IMR-90 (cell line): ENCODE measurements at regions not wholly inside any gene's neighbourhood (a gene's known extent, or its start where the extent isn't known, plus 50 kb on each side); places are given as distances from the start of the nearest gene placed in this dataset.

Experiments
- ATAC-seq: fragments of 200-7000 bp; cut with Tn5 transposase; 2 replicates; pipeline ENCODE4 v1.9.1; 2020; ENCODE audit warnings: low read depth, mild to moderate bottlenecking, moderate library complexity
- BruUV-seq: library from RNA; stranded (reverse); fragments of 400-500 nt; replicated peaks from 2 replicates; lab custom pipeline; 2021; lab: Mats Ljungman, UMichigan
- CTCF ChIA-PET: fragments of 300-600 bp; formaldehyde crosslinking; extraction: SDS; loops from one replicate; lab custom pipeline; 2021; ENCODE audit warnings: antibody characterized with exemption; lab: Yijun Ruan, JAX
- POLR2A ChIA-PET: fragments of 300-600 bp; sonication (Branson Sonifier 250); formaldehyde crosslinking; loops from one replicate; lab custom pipeline; 2022; ENCODE audit warnings: antibody characterized with exemption; ENCODE audit not compliant: unreplicated experiment; lab: Charles Lee
- DNase-seq: peaks from one replicate; pipeline ENCODE4 v3.0.0; 2013
- H2AFZ ChIP-seq: replicated peaks from 2 replicates; pipeline ENCODE3; 2013; ENCODE audit warnings: low read length, mild to moderate bottlenecking; ENCODE audit not compliant: poor library complexity
- H2AK5ac ChIP-seq: 2 replicates; pipeline ENCODE4 v1.6.1; 2013; ENCODE audit warnings: low read depth, low read length, inconsistent platforms
- H2AK9ac ChIP-seq: replicated peaks from 2 replicates; pipeline ENCODE3; 2013; ENCODE audit warnings: mild to moderate bottlenecking, low read depth, low read length, moderate library complexity; ENCODE audit not compliant: poor library complexity
- H2BK120ac ChIP-seq: 2 replicates; pipeline ENCODE4 v1.6.1; 2013; ENCODE audit warnings: low read depth, low read length, inconsistent platforms
- H2BK15ac ChIP-seq: 3 replicates; pipeline ENCODE4 v1.6.1; 2013; ENCODE audit warnings: low read depth, low read length, inconsistent platforms
- H2BK20ac ChIP-seq: 2 replicates; pipeline ENCODE4 v1.6.1; 2013; ENCODE audit warnings: low read depth, mild to moderate bottlenecking, inconsistent platforms, low read length, moderate library complexity
- H2BK5ac ChIP-seq: 2 replicates; pipeline ENCODE4 v1.6.1; 2013; ENCODE audit warnings: mild to moderate bottlenecking, low read depth, low read length, inconsistent platforms; ENCODE audit not compliant: poor library complexity, severe bottlenecking
- H3K14ac ChIP-seq: replicated peaks from 2 replicates; pipeline ENCODE4 v1.6.1; 2013; ENCODE audit warnings: low read depth, low read length, inconsistent platforms
- H3K18ac ChIP-seq: 2 replicates; pipeline ENCODE4 v1.6.1; 2013; ENCODE audit warnings: low read depth, low read length, control low read depth
- H3K23ac ChIP-seq: 2 replicates; pipeline ENCODE4 v1.6.1; 2013; ENCODE audit warnings: low read depth, low read length, inconsistent platforms
- H3K27ac ChIP-seq: 2 replicates; pipeline ENCODE4 v1.5.1; 2013; ENCODE audit warnings: mild to moderate bottlenecking, control low read depth, low read length; ENCODE audit not compliant: insufficient read depth
- H3K27me3 ChIP-seq: 2 replicates; pipeline ENCODE4 v1.6.1; 2013; ENCODE audit warnings: low read length; ENCODE audit not compliant: control insufficient read depth, insufficient read depth
- H3K36me3 ChIP-seq: 2 replicates; pipeline ENCODE4 v1.6.1; 2013; ENCODE audit warnings: low read length, mixed read lengths; ENCODE audit not compliant: control insufficient read depth, insufficient read depth
- H3K4ac ChIP-seq: 2 replicates; pipeline ENCODE4 v1.6.1; 2013; ENCODE audit warnings: low read depth, low read length, inconsistent platforms
- H3K4me1 ChIP-seq: 2 replicates; pipeline ENCODE4 v1.6.1; 2013; ENCODE audit warnings: low read length, mixed read lengths; ENCODE audit not compliant: control insufficient read depth, insufficient read depth
- H3K4me2 ChIP-seq: 2 replicates; pipeline ENCODE4 v1.6.1; 2013; ENCODE audit warnings: low read depth, mild to moderate bottlenecking, control low read depth, low read length, moderate library complexity
- H3K4me3 ChIP-seq: 2 replicates; pipeline ENCODE4 v1.5.1; 2013; ENCODE audit warnings: low read depth, mild to moderate bottlenecking, control low read depth, low read length, moderate library complexity; ENCODE audit not compliant: insufficient read depth
- H3K56ac ChIP-seq: 2 replicates; pipeline ENCODE4 v1.6.1; 2013; ENCODE audit warnings: low read length, inconsistent platforms; ENCODE audit not compliant: insufficient read depth; ENCODE audit errors: extremely low read depth
- H3K79me1 ChIP-seq, 2 experiments: 2 replicates each; pipeline ENCODE4 v1.6.1; 2013; ENCODE audit warnings: low read length in 2 of 2, inconsistent platforms in 1 of 2, low read depth in 1 of 2
- H3K9ac ChIP-seq: 2 replicates; pipeline ENCODE4 v1.6.1; 2013; ENCODE audit warnings: low read depth, low read length, control low read depth
- H3K9me1 ChIP-seq: 2 replicates; pipeline ENCODE4 v1.6.1; 2013; ENCODE audit warnings: low read length, inconsistent platforms; ENCODE audit not compliant: insufficient read depth
- H3K9me3 ChIP-seq: 2 replicates; pipeline ENCODE4 v1.6.1; 2013; ENCODE audit warnings: low read length; ENCODE audit not compliant: control insufficient read depth, insufficient read depth
- H4K20me1 ChIP-seq: 2 replicates; pipeline ENCODE4 v1.6.1; 2013; ENCODE audit warnings: low read length, inconsistent platforms; ENCODE audit not compliant: insufficient read depth
- H4K5ac ChIP-seq: 2 replicates; pipeline ENCODE4 v1.6.1; 2013; ENCODE audit warnings: mild to moderate bottlenecking, low read depth, low read length, control low read depth
- H4K8ac ChIP-seq, 2 experiments: 2 replicates each; pipeline ENCODE4 v1.6.1; 2013; ENCODE audit warnings: low read depth in 2 of 2, low read length in 2 of 2, control low read depth in 1 of 2, inconsistent platforms in 1 of 2
- H4K91ac ChIP-seq: 2 replicates; pipeline ENCODE4 v1.6.1; 2013; ENCODE audit warnings: low read depth, low read length, inconsistent platforms; ENCODE audit not compliant: insufficient read depth
- BHLHE40 ChIP-seq: fragments of 150-350 bp; IDR thresholded peaks from 2 replicates; pipeline ENCODE4 v1.6.1; 2016; ENCODE audit warnings: mild to moderate bottlenecking, low read depth, low read length
- CEBPB ChIP-seq: IDR thresholded peaks from 2 replicates; pipeline ENCODE4 v1.6.1; 2012; ENCODE audit warnings: low read depth, low read length, improper control_type of control experiment
- CHD1 ChIP-seq: IDR thresholded peaks from 2 replicates; pipeline ENCODE4 v1.6.1; 2012; ENCODE audit warnings: low read depth, low read length, improper control_type of control experiment
- CTCF ChIP-seq: conservative IDR thresholded peaks from 2 replicates; pipeline ENCODE4 v1.5.1; 2012; ENCODE audit warnings: mild to moderate bottlenecking, low read depth, low read length, improper control_type of control experiment
- ELK1 ChIP-seq: fragments of 150-350 bp; IDR thresholded peaks from 2 replicates; pipeline ENCODE4 v1.6.1; 2016; ENCODE audit warnings: low read depth, mild to moderate bottlenecking, low read length, moderate library complexity, borderline replicate concordance
- FOS ChIP-seq: fragments of 150-350 bp; IDR thresholded peaks from 2 replicates; pipeline ENCODE4 v1.6.1; 2016; ENCODE audit warnings: low read depth, low read length
- MAFK ChIP-seq: IDR thresholded peaks from 2 replicates; pipeline ENCODE4 v1.6.1; 2012; ENCODE audit warnings: low read depth, low read length, improper control_type of control experiment
- MAZ ChIP-seq: IDR thresholded peaks from 2 replicates; pipeline ENCODE4 v1.6.1; 2012; ENCODE audit warnings: low read depth, mild to moderate bottlenecking, low read length, improper control_type of control experiment, moderate library complexity, borderline replicate concordance
- NFE2L2 ChIP-seq: fragments of 150-350 bp; IDR thresholded peaks from 2 replicates; pipeline ENCODE4 v1.6.1; 2016; ENCODE audit warnings: low read depth, mild to moderate bottlenecking, low read length
- POLR2A ChIP-seq: IDR thresholded peaks from 2 replicates; pipeline ENCODE4 v1.6.1; 2012; ENCODE audit warnings: mild to moderate bottlenecking, low read depth, low read length
- RAD21 ChIP-seq: IDR thresholded peaks from 2 replicates; pipeline ENCODE4 v1.6.1; 2012; ENCODE audit warnings: low read length, improper control_type of control experiment
- RCOR1 ChIP-seq: IDR thresholded peaks from 2 replicates; pipeline ENCODE4 v1.6.1; 2012; ENCODE audit warnings: mild to moderate bottlenecking, low read length, improper control_type of control experiment; ENCODE audit not compliant: insufficient replicate concordance
- RFX5 ChIP-seq: IDR thresholded peaks from 2 replicates; pipeline ENCODE4 v1.8.0; 2012; ENCODE audit warnings: low read depth, mild to moderate bottlenecking, low read length, moderate library complexity
- SMC3 ChIP-seq: fragments of 150-350 bp; IDR thresholded peaks from 2 replicates; pipeline ENCODE4 v1.6.1; 2016; ENCODE audit warnings: low read depth, mild to moderate bottlenecking, antibody characterized with exemption, low read length, moderate library complexity
- USF2 ChIP-seq: fragments of 150-350 bp; IDR thresholded peaks from 2 replicates; pipeline ENCODE4 v1.6.1; 2017; ENCODE audit warnings: mild to moderate bottlenecking, antibody characterized with exemption, low read length, low read depth
- WGBS, 2 experiments: methylation state at CpG; one replicate each; pipeline versions ENCODE4 v1.1.5 to v1.1.7; 2013; ENCODE audit warnings: missing lambda C conversion rate in 2 of 2; ENCODE audit not compliant: insufficient read length in 1 of 2; ENCODE audit errors: extremely low coverage in 2 of 2; 5-methylcytosine and 5-hydroxymethylcytosine counted together
- dilution Hi-C: fragments of 300-500 bp; cut with HindIII; formaldehyde crosslinking; loops from one replicate; pipeline ENCODE4 v1.14.3; 2018; ENCODE audit warnings: low sequenced_read_pairs; ENCODE audit not compliant: unreplicated experiment
- in situ Hi-C: fragments of 300-500 bp; cut with MboI; formaldehyde crosslinking; loops from 3 replicates; pipeline ENCODE4 v1.14.3; 2019; ENCODE audit warnings: low sequenced_read_pairs, inconsistent platforms, mixed read lengths
- intact Hi-C: fragments of 100-400 bp; cut with micrococcal nuclease; formaldehyde crosslinking; loops from 2 replicates; pipeline ENCODE4 v1.10.0; 2022

- no TSS peak for BruUV-seq
- H3K14ac ChIP-seq = peak overlapping the region; percentile 62; the same call in 1 of the 2 replicates
- peak overlapping the region; percentile 56 for H4K91ac ChIP-seq
- 3% methylated on average over 5 of the region's 7 CpGs; no CpG with 5 or more reads in 1 of the 2 experiments for WGBS, 2 experiments
- in situ Hi-C loops = no loop called here
- peak overlapping the region; percentile 97 for H2BK120ac ChIP-seq
- H3K79me1 ChIP-seq = no peaks in the 10 kb centered on the region
- H2AK5ac ChIP-seq = no peak overlapping the region
- peak overlapping the region; percentile 95 for H2BK5ac ChIP-seq
- intact Hi-C loops = loop anchor here (1.0 to 5.0 kb wide), 4 partner anchors 76 to 296 kb away; partner anchors contain the start of gene FN1
- peak overlapping the region; percentile 94 for H3K4ac ChIP-seq
- H3K36me3 ChIP-seq = no peaks in the 10 kb centered on the region
- DNase-seq (peak; percentile 100), ATAC-seq (peak; percentile 95)
- no peak overlapping the region for H3K4me2 ChIP-seq
- 0 out of 3 replicates have a peak overlapping the region, but pooled peaks have one; percentile 57 for H2BK15ac ChIP-seq
- H2BK20ac ChIP-seq = peak overlapping the region; percentile 90
- H4K20me1 ChIP-seq = no peaks in the 10 kb centered on the region
- no peaks in the 10 kb centered on the region for H3K27me3 ChIP-seq
- peak overlapping the region; percentile 25; the same call in 1 of the 2 replicates for H4K5ac ChIP-seq
- peak overlapping the region in 1 of 2 experiments; percentile 96; a peak in 3 of 4 replicates for H4K8ac ChIP-seq
- dilution Hi-C loops = no loop called here
- no peaks in the 10 kb centered on the region for H3K9me3 ChIP-seq
- H3K27ac ChIP-seq = peak overlapping the region; percentile 92; the same call in 1 of the 2 replicates
- H3K23ac ChIP-seq = peak overlapping the region; percentile 50; the same call in 1 of the 2 replicates
- H3K18ac ChIP-seq = peak overlapping the region; percentile 27; the same call in 1 of the 2 replicates
- peak overlapping the region; percentile 62 for H2AFZ ChIP-seq
- POLR2A ChIA-PET = interaction anchor here (0.5 to 0.6 kb wide), 3 partner anchors 90 to 180 kb away, joined by 3 to 20 read pairs (median 6); no protein-coding TSS in a partner anchor
- CTCF ChIA-PET = interaction anchor here (1.0 kb wide), 1 partner anchor 32 kb away, joined by 3 read pairs; no protein-coding TSS in a partner anchor
- H3K4me1 ChIP-seq = peaks cover 11% of the 10 kb centered on the region
- H3K4me3 ChIP-seq = no peak overlapping the region
- peak overlapping the region; percentile 73 for H3K56ac ChIP-seq
- H2AK9ac ChIP-seq = no peak overlapping the region
- H3K9me1 ChIP-seq = peaks cover 7% of the 10 kb centered on the region
- H3K9ac ChIP-seq = peak overlapping the region; percentile 8; the same call in 1 of the 2 replicates
- TF ChIP-seq CTCF (no peak), RAD21 (peak; percentile 30), USF2 (no peak), MAZ (no peak), RFX5 (no peak), BHLHE40 (peak; percentile 69), MAFK (no peak), CHD1 (no peak), POLR2A (0 out of 2 replicates have a peak, but pooled peaks have one; percentile 10), NFE2L2 (peak; percentile 57; the same call in 1 of the 2 replicates), SMC3 (no peak), ELK1 (no peak), FOS (0 out of 2 replicates have a peak, but pooled peaks have one; percentile 17), CEBPB (peak; percentile 100), RCOR1 (peak; percentile 48)
Measured at GRCh38 chr2:215624423-215624829, 188.6 kb upstream of the FN1 start.
